A549 (cell line): ENCODE measurements at regions not wholly inside any gene's neighbourhood (a gene's known extent, or its start where the extent isn't known, plus 50 kb on each side); places are given as distances from the start of the nearest gene placed in this dataset.

Source experiments
- ATOH8 ChIP-seq: fragments of 250-450 bp; sonication (Bioruptor Pico); IDR thresholded peaks from 2 replicates; pipeline ENCODE4 v1.5.0; 2020; ENCODE audit warnings: low read depth, mild to moderate bottlenecking, moderate library complexity
- E2F6 ChIP-seq: IDR thresholded peaks from 2 replicates; pipeline ENCODE4 v1.6.1; 2012; ENCODE audit warnings: low read depth, borderline replicate concordance
- EP300 ChIP-seq, 2 experiments: fragments of >200 bp; sonication (Bioruptor Twin); formaldehyde crosslinking; IDR thresholded peaks; 2 replicates in 1 of 2; 3 replicates in 1 of 2; pipeline ENCODE4 v1.6.1; 2016 to 2017
- FOXS1 ChIP-seq: fragments of 250-450 bp; sonication (Bioruptor Pico); IDR thresholded peaks from 2 replicates; pipeline ENCODE4 v1.5.0; 2020; ENCODE audit warnings: mild to moderate bottlenecking, moderate library complexity
- HOXB5 ChIP-seq: fragments of 250-450 bp; sonication (Bioruptor Pico); IDR thresholded peaks from 2 replicates; pipeline ENCODE4 v1.5.0; 2020; ENCODE audit warnings: mild to moderate bottlenecking, moderate library complexity
- JUN ChIP-seq, 2 experiments: fragments of >200 bp; sonication (Bioruptor Twin); formaldehyde crosslinking; IDR thresholded peaks; 2 replicates in 1 of 2; 3 replicates in 1 of 2; pipeline ENCODE4 v1.6.1; 2016 to 2017
- PHF8 ChIP-seq: fragments of 200-600 bp; sonication (generic); IDR thresholded peaks from 2 replicates; pipeline ENCODE4 v1.6.1; 2016; ENCODE audit warnings: low read depth, mild to moderate bottlenecking, antibody characterized with exemption, moderate library complexity, borderline replicate concordance
- POLR2A ChIP-seq: IDR thresholded peaks from 2 replicates; pipeline ENCODE4 v1.6.1; 2012; ENCODE audit warnings: mild to moderate bottlenecking, low read length
- RAD21 ChIP-seq, 2 experiments: fragments of >200 bp in 1 of 2; sonication (Bioruptor Twin) in 1 of 2; formaldehyde crosslinking in 1 of 2; IDR thresholded peaks in 1 of 2; conservative IDR thresholded peaks in 1 of 2; 2 replicates in 1 of 2; 3 replicates in 1 of 2; pipeline ENCODE4 v1.6.1; 2012 to 2018; ENCODE audit warnings: inconsistent platforms in 1 of 2
- RFX5 ChIP-seq: fragments of 450-650 bp; IDR thresholded peaks from 2 replicates; pipeline ENCODE4 v1.7.1; 2014; ENCODE audit warnings: antibody characterized with exemption, mild to moderate bottlenecking, moderate library complexity
- USF2 ChIP-seq: fragments of 450-650 bp; IDR thresholded peaks from 2 replicates; pipeline ENCODE4 v1.6.1; 2014; ENCODE audit warnings: antibody characterized with exemption
- ZSCAN20 ChIP-seq: fragments of 250-450 bp; sonication (Bioruptor Pico); IDR thresholded peaks from 2 replicates; pipeline ENCODE4 v1.8.0; 2022; ENCODE audit warnings: mild to moderate bottlenecking, moderate library complexity
- TF ChIP-seq, protein P1 (sequence below): fragments of >200 bp; sonication (Bioruptor Twin); formaldehyde crosslinking; IDR thresholded peaks from 3 replicates; pipeline ENCODE4 v1.5.1; 2016
- TF ChIP-seq, protein P2 (sequence below): fragments of 200-600 bp; sonication (generic); IDR thresholded peaks from 2 replicates; pipeline ENCODE4 v1.6.1; 2016; ENCODE audit warnings: antibody characterized with exemption, mild to moderate bottlenecking, moderate library complexity

GRCh38 chr4:165597581-165598480 is 219.0 kb downstream of the CPE start:
- TF ChIP-seq, protein P1, sequence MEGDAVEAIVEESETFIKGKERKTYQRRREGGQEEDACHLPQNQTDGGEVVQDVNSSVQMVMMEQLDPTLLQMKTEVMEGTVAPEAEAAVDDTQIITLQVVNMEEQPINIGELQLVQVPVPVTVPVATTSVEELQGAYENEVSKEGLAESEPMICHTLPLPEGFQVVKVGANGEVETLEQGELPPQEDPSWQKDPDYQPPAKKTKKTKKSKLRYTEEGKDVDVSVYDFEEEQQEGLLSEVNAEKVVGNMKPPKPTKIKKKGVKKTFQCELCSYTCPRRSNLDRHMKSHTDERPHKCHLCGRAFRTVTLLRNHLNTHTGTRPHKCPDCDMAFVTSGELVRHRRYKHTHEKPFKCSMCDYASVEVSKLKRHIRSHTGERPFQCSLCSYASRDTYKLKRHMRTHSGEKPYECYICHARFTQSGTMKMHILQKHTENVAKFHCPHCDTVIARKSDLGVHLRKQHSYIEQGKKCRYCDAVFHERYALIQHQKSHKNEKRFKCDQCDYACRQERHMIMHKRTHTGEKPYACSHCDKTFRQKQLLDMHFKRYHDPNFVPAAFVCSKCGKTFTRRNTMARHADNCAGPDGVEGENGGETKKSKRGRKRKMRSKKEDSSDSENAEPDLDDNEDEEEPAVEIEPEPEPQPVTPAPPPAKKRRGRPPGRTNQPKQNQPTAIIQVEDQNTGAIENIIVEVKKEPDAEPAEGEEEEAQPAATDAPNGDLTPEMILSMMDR: no peak
- TF ChIP-seq POLR2A (no peak), PHF8 (no peak), JUN (IDR thresholded peaks at IDR 0.05) (no peak), USF2 (no peak), RFX5 (no peak), EP300 (IDR thresholded peaks at IDR 0.05) (no peak), ZSCAN20 (CRISPR knock-in tag) (no peak), RAD21 (conservative IDR thresholded peaks at IDR 0.05 in 1 of 2, IDR thresholded peaks at IDR 0.05 in 1 of 2) (no peak), ATOH8 (CRISPR knock-in tag) (no peak), HOXB5 (no peak), E2F6 (no peak), FOXS1 (CRISPR knock-in tag) (no peak)
- TF ChIP-seq, protein P2, sequence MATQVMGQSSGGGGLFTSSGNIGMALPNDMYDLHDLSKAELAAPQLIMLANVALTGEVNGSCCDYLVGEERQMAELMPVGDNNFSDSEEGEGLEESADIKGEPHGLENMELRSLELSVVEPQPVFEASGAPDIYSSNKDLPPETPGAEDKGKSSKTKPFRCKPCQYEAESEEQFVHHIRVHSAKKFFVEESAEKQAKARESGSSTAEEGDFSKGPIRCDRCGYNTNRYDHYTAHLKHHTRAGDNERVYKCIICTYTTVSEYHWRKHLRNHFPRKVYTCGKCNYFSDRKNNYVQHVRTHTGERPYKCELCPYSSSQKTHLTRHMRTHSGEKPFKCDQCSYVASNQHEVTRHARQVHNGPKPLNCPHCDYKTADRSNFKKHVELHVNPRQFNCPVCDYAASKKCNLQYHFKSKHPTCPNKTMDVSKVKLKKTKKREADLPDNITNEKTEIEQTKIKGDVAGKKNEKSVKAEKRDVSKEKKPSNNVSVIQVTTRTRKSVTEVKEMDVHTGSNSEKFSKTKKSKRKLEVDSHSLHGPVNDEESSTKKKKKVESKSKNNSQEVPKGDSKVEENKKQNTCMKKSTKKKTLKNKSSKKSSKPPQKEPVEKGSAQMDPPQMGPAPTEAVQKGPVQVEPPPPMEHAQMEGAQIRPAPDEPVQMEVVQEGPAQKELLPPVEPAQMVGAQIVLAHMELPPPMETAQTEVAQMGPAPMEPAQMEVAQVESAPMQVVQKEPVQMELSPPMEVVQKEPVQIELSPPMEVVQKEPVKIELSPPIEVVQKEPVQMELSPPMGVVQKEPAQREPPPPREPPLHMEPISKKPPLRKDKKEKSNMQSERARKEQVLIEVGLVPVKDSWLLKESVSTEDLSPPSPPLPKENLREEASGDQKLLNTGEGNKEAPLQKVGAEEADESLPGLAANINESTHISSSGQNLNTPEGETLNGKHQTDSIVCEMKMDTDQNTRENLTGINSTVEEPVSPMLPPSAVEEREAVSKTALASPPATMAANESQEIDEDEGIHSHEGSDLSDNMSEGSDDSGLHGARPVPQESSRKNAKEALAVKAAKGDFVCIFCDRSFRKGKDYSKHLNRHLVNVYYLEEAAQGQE: no peak
